ENCODE measurements at regions not wholly inside any gene's neighbourhood (a gene's known extent, or its start where the extent isn't known, plus 50 kb on each side); places are given as distances from the start of the nearest gene placed in this dataset.
"Not testable (repeated sequence)": the region's sequence is repeated elsewhere in the genome, so short reads cannot be mapped to it uniquely, and the experiment has no call there.

- TF ChIP-seq CTCF (IDR thresholded peaks at IDR 0.05; ENCODE audit: unreplicated experiment): no peak
- H3K4me1 Mint-ChIP-seq (ENCODE audit: low read depth, unreplicated experiment): no peaks in the 10 kb centered on the region
- H3K9me3 Mint-ChIP-seq (ENCODE audit: low read depth, unreplicated experiment): peaks cover 9% of the 10 kb centered on the region
- H3K36me3 Mint-ChIP-seq (ENCODE audit: insufficient read depth, unreplicated experiment): no peaks in the 10 kb centered on the region
- no peak overlapping the region for H3K27ac Mint-ChIP-seq (ENCODE audit: unreplicated experiment)
- CTCF ChIA-PET: no interaction called here
- no TSS peak for BruUV-seq (replicated peaks)
- H3K27me3 Mint-ChIP-seq (ENCODE audit: unreplicated experiment): no peaks in the 10 kb centered on the region
- no peak overlapping the region for H3K4me3 Mint-ChIP-seq (ENCODE audit: low read depth, unreplicated experiment)
- intact Hi-C loops (cut with micrococcal nuclease; ENCODE audit: unreplicated experiment): no loop called here
- DNase-seq: no peak
Measured at GRCh38 chr12:127046467-127046866, 1220.5 kb upstream of the TMEM132C start.

- BruUV-seq (replicated peaks): no TSS peak
Measured at GRCh38 chr12:127048057-127048456, 1218.9 kb upstream of the TMEM132C start.

GRCh38 chr12:127048525-127048924, 1218.4 kb upstream of the TMEM132C start:
- H3K4me3 Mint-ChIP-seq (ENCODE audit: low read depth, unreplicated experiment); H3K4me1 Mint-ChIP-seq (ENCODE audit: low read depth, unreplicated experiment); H3K9me3 Mint-ChIP-seq (ENCODE audit: low read depth, unreplicated experiment); BruUV-seq (replicated peaks); H3K27me3 Mint-ChIP-seq (ENCODE audit: unreplicated experiment); intact Hi-C loops (cut with micrococcal nuclease; ENCODE audit: unreplicated experiment); H3K36me3 Mint-ChIP-seq (ENCODE audit: insufficient read depth, unreplicated experiment); DNase-seq; H3K27ac Mint-ChIP-seq (ENCODE audit: unreplicated experiment); CTCF ChIA-PET: not testable (repeated sequence)

More at GRCh38 chr12:127048057-127048456, 1218.9 kb upstream of the TMEM132C start:
- intact Hi-C loops (cut with micrococcal nuclease; ENCODE audit: unreplicated experiment): no loop called here
- CTCF ChIA-PET: no interaction called here
- H3K36me3 Mint-ChIP-seq (ENCODE audit: insufficient read depth, unreplicated experiment): no peaks in the 10 kb centered on the region
- no peak overlapping the region for H3K27ac Mint-ChIP-seq (ENCODE audit: unreplicated experiment)
- H3K27me3 Mint-ChIP-seq (ENCODE audit: unreplicated experiment): no peaks in the 10 kb centered on the region
- peaks cover 9% of the 10 kb centered on the region for H3K9me3 Mint-ChIP-seq (ENCODE audit: low read depth, unreplicated experiment)
- DNase-seq: no peak
- H3K4me1 Mint-ChIP-seq (ENCODE audit: low read depth, unreplicated experiment): no peaks in the 10 kb centered on the region
- no peak overlapping the region for H3K4me3 Mint-ChIP-seq (ENCODE audit: low read depth, unreplicated experiment)
- TF ChIP-seq CTCF (IDR thresholded peaks at IDR 0.05; ENCODE audit: unreplicated experiment): no peak

GRCh38 chr12:127051139-127051538, 1215.8 kb upstream of the TMEM132C start:
- no peak for DNase-seq
- Mint-ChIP-seq H3K36me3 (ENCODE audit: insufficient read depth, unreplicated experiment) (no peaks in the 10 kb centered on the region), H3K9me3 (ENCODE audit: low read depth, unreplicated experiment) (peaks cover 2% of the 10 kb centered on the region), H3K4me1 (ENCODE audit: low read depth, unreplicated experiment) (no peaks in the 10 kb centered on the region), H3K4me3 (ENCODE audit: low read depth, unreplicated experiment) (no peak overlapping the region), H3K27me3 (ENCODE audit: unreplicated experiment) (no peaks in the 10 kb centered on the region), H3K27ac (ENCODE audit: unreplicated experiment) (no peak overlapping the region)
- BruUV-seq (replicated peaks): no TSS peak
- CTCF ChIA-PET: no interaction called here
- intact Hi-C loops (cut with micrococcal nuclease; ENCODE audit: unreplicated experiment): no loop called here
- TF ChIP-seq CTCF (IDR thresholded peaks at IDR 0.05; ENCODE audit: unreplicated experiment): no peak

GRCh38 chr12:127052511-127053232, 1214.3 kb upstream of the TMEM132C start:
- CTCF ChIA-PET: no interaction called here
- intact Hi-C loops (cut with micrococcal nuclease; ENCODE audit: unreplicated experiment): no loop called here
- Mint-ChIP-seq H3K4me1 (ENCODE audit: low read depth, unreplicated experiment) (no peaks in the 10 kb centered on the region), H3K36me3 (ENCODE audit: insufficient read depth, unreplicated experiment) (no peaks in the 10 kb centered on the region), H3K27ac (ENCODE audit: unreplicated experiment) (no peak overlapping the region), H3K4me3 (ENCODE audit: low read depth, unreplicated experiment) (no peak overlapping the region), H3K27me3 (ENCODE audit: unreplicated experiment) (no peaks in the 10 kb centered on the region), H3K9me3 (ENCODE audit: low read depth, unreplicated experiment) (peaks cover 2% of the 10 kb centered on the region)
- DNase-seq: no peak
- no peak for TF ChIP-seq CTCF (IDR thresholded peaks at IDR 0.05; ENCODE audit: unreplicated experiment)
- BruUV-seq (replicated peaks): no TSS peak
